Activated T-cell treated with anti-CD3 and anti-CD28 coated beads for 1 hour (primary cell): ENCODE measurements at regions not wholly inside any gene's neighbourhood (a gene's known extent, or its start where the extent isn't known, plus 50 kb on each side); places are given as distances from the start of the nearest gene placed in this dataset.

Experiments used
- DNase-seq: peaks from one replicate; pipeline ENCODE4 v3.0.0-alpha.2; 2020; ENCODE audit warnings: low read depth

GRCh38 chr9:80465556-80465955, 893.8 kb downstream of the TLE4 start:
- DNase-seq: no peak

- DNase-seq: no peak
Observed at GRCh38 chr9:80449513-80449912, 877.7 kb downstream of the TLE4 start.

- DNase-seq: no peak
Observed at GRCh38 chr9:80448996-80449395, 877.2 kb downstream of the TLE4 start.

- DNase-seq: no peak
Observed at GRCh38 chr9:80447876-80448275, 876.1 kb downstream of the TLE4 start.

GRCh38 chr9:80440724-80441123, 869.0 kb downstream of the TLE4 start:
- no peak for DNase-seq

GRCh38 chr9:80437825-80438224, 866.1 kb downstream of the TLE4 start:
- DNase-seq: no peak

GRCh38 chr9:80437091-80437640, 865.4 kb downstream of the TLE4 start:
- no peak for DNase-seq

- no peak for DNase-seq
Observed at GRCh38 chr9:80435591-80435990, 863.8 kb downstream of the TLE4 start.

GRCh38 chr9:80426992-80427391, 855.2 kb downstream of the TLE4 start:
- DNase-seq: no peak

GRCh38 chr9:80417211-80417773, 845.5 kb downstream of the TLE4 start:
- DNase-seq: no peak

GRCh38 chr9:80410106-80410505, 838.3 kb downstream of the TLE4 start:
- DNase-seq: no peak

- no peak for DNase-seq
Observed at GRCh38 chr9:80407220-80407619, 835.5 kb downstream of the TLE4 start.

- DNase-seq: no peak
Observed at GRCh38 chr9:80401243-80401642, 829.5 kb downstream of the TLE4 start.

GRCh38 chr9:80400624-80401230, 829.0 kb downstream of the TLE4 start:
- DNase-seq: no peak

GRCh38 chr9:80399606-80400005, 827.8 kb downstream of the TLE4 start:
- no peak for DNase-seq

GRCh38 chr9:80387828-80388227, 816.1 kb downstream of the TLE4 start:
- DNase-seq: no peak

GRCh38 chr9:80385246-80385645, 813.5 kb downstream of the TLE4 start:
- no peak for DNase-seq

GRCh38 chr9:80383331-80383730, 811.6 kb downstream of the TLE4 start:
- DNase-seq: no peak

- DNase-seq: no peak
Observed at GRCh38 chr9:80382211-80382891, 810.6 kb downstream of the TLE4 start.

GRCh38 chr9:80380301-80380700, 808.5 kb downstream of the TLE4 start:
- DNase-seq: no peak

GRCh38 chr9:80378669-80379293, 807.0 kb downstream of the TLE4 start:
- DNase-seq: no peak

GRCh38 chr9:80376180-80376579, 804.4 kb downstream of the TLE4 start:
- no peak for DNase-seq

- no peak for DNase-seq
Observed at GRCh38 chr9:80375477-80375876, 803.7 kb downstream of the TLE4 start.
